SH-SY5Y (cell line): ENCODE measurements at regions not wholly inside any gene's neighbourhood (a gene's known extent, or its start where the extent isn't known, plus 50 kb on each side); places are given as distances from the start of the nearest gene placed in this dataset.
A peak's percentile ranks its signal among the peaks of the same experiment; 100 is the strongest.

Source experiments
- GATA2 ChIP-seq: IDR thresholded peaks from 2 replicates; pipeline ENCODE4 v1.6.1; 2011; ENCODE audit warnings: mild to moderate bottlenecking, low read depth, low read length
- GATA3 ChIP-seq: IDR thresholded peaks from 2 replicates; pipeline ENCODE4 v1.6.1; 2011; ENCODE audit warnings: low read depth, mild to moderate bottlenecking, low read length, moderate library complexity

DNA sequence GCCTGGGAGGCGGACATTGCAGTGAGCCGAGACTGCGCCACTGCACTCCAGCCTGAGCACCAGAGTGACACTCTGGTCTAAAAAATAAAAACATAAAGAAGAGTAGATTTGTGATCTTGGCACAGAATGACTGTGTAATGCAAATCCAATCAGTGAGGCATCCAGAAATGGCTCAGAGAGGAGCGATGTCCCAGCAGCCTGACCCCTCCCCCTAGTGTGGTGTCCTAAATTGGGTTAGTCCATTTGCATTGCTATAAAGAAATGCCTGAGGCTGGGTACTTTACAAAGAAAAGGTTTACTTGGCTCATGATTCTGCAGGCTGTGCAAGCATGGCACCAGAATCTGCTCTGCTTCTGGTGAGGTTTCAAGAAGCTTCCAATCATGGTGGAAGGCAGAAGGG is 59.1 kb upstream of the ZNF30 start:
- TF ChIP-seq GATA3: no peak
- TF ChIP-seq GATA2: no peak

DNA sequence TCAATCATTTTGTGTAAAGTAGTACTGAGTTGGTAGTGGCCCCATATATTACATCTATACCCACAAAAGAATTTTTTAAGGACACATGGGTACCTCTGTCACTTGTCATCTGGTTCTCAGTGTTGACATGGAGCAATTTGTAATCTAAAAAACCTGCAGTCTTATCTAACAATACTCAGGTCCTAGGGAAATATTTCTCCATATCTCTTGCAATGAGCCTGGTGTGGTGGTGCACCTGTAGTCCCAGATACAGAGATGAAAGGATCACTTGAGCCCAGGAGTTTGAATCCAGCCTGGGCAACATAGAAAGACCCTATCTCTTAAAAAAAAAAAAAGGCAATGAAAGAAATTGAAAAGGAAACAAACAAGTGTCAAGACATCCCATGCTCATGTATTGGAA is 70.7 kb upstream of the ZNF30 start:
- TF ChIP-seq GATA2 (no peak), GATA3 (no peak)

DNA sequence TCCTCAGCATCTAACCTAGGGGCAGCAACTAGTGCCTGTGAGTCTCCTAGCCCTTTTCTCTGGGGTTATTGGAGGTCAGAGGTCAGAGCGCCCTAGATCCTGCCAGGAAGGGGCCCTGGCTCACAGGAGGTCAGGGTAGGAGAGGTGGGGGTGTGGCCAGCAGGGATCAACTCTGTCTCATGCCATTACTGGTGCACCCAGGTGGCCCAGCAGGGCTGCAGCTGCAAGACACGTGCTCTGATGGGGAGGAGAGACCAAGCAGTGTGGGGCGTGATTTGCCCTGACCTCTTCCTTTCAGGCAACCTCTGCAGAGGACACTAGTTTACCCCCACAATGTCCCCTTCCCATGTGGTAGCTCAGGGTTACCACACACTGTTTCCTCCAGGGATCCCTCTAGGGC is 73.3 kb upstream of the ZNF30 start:
- TF ChIP-seq GATA3: no peak
- no peak for TF ChIP-seq GATA2

DNA sequence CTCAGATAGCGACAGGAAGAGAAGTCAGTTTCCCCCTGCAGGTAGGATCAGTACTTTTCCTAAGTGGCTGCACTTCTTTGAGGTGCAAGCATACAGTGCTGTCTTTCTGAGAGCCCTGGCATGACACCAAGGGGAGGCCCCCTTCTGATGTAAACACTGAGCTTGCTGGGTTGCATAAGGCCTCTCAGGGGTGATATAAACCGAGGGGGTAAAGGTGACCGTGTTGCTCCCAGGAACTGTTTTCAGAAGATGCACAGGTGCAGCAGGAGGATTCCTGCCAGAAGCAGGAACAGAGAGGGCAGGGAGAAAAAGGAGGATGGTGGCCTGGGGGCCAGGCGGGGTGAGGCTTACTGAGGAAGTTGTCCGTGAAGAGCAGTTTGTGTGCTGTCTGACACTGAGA is 74.0 kb upstream of the ZNF30 start:
- TF ChIP-seq GATA2 (no peak), GATA3 (no peak)

DNA sequence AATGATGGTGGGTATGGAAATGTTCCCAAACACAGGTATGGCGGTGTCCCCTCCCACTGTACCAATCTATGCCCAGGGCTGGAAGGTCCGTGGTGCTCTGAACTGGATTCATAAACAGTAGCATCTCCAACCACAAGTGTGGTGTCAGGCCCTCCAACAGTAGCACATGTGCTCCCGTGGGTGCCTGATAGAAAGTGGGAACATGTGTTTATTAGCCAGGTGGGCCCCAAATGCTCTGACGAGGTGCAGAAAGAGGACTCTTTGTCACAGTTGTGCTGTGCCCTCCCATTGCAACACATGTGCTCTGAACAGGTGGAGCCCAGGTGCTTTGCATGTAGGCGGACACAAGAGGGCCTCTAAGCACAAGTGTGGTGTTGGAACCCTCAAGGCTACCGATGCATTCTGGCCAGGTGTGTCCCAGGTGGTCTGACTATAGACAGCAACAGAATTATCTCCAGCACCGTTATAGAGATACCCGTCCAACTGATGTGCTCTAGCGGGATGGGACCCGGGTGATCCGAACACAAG is 75.4 kb upstream of the ZNF30 start:
- TF ChIP-seq GATA2 (no peak), GATA3 (no peak)

DNA sequence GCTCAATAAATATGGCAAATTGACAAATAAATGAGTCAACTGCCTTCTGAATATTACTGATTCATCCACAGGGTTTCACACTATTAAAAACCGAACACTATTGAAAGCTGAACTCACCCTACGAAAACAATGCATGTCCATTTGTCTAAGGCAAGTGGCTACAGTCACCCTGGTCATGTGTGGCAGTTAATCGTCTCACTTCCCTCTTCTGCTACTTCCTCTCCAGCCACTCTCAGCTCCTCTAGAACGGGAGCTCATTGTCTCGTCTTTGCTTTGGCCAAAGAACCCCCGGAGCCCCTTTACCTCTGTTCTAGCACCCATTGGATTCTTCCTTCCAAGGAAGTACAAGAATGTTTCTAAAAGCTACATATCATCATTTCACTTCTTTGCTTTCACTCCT is 74.4 kb upstream of the ZNF599 start:
- TF ChIP-seq GATA3: no peak
- TF ChIP-seq GATA2: no peak

DNA sequence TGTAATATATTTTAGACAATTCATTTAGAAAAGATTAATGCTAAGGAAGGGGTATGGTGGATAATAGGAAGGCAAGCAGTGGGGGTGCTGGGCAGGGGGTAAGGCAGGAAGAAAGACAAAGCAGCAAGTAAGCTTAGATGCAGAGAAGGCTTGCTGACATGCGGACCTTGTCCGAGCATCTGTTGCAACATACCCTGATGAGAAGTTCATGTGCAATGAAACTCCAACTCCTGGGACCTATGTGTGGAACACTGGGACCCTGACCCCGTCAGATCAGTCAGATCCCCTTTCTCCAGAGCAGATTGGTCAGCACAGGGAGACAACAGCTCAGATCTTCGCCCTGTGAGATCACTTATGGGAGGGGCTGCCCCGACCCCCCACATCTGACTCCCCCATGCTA is 71.3 kb upstream of the ZNF599 start:
- TF ChIP-seq GATA3 (no peak), GATA2 (no peak)

DNA sequence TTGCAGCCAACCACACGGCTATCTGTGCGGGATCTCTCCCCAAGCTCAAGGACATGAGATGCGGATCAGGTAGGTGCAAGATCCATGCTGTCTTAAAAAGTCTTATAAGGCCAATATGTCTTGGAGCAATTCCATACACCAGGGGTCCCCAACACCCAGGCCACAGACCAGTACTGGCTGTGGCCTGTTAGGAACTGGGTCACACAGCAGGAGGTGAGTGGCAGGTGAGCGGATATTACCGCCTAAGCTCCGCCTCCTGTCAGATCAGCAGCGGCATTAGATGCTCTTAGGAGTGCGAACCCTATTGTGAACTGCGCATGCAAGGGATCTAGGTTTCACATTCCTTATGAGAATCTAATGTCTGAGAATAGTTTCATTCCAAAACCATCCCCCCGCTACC is 68.8 kb upstream of the ZNF599 start:
- TF ChIP-seq GATA2 (no peak), GATA3 (no peak)

DNA sequence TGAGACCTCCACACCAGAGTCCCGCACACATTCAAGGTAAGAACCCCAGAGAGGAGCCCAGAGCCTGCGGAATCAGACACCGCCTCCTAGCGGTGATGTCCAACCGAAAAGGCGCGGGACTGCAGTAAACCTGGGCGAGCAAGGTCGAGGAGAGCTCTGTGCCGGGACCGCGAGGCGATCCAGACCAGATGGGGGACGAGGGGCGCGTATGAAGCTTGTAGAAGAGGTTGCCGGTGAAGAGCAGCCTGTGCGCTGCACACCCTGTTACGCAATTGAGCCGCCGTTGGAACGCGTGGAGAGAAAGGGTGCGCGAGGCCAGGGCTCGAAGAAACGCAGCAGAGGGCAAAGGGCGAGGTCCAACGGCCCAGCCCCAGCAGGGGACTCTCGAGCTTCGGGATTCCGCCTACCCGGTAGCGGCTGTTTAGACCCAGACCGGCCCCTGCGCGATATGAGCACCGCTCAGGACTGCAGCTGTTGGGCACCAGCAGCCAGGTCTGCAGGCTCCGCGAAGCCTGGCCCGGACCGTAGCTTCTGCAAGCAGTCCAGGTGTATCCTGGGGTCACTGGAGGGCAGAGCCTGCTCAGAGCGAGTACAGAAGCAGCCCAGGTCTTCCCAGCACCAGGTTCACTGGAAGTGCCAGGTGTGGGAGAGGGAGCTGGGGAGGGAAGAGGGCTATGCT is 65.9 kb upstream of the ZNF599 start:
- TF ChIP-seq GATA3: no peak
- TF ChIP-seq GATA2: no peak

DNA sequence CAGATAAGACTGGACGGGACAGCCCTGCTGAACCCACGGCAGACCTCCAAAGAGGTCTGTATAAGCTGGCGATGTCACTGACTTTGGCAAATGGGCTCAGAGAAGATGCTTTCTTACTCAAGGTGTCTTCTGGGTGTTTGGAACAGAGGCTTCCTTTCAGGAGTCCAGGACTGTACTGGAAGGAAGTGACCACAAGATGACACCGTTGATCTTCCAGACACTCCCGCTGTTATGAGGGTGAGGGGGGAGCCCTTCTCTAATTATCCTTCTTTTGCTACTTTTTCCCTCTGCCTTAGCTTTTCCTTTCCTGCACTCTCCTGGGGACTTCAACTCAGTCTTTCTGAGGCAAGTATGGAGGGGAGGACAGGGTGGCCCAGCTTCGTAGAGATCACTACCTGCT is 65.2 kb upstream of the ZNF599 start:
- TF ChIP-seq GATA2 (no peak), GATA3 (no peak)

DNA sequence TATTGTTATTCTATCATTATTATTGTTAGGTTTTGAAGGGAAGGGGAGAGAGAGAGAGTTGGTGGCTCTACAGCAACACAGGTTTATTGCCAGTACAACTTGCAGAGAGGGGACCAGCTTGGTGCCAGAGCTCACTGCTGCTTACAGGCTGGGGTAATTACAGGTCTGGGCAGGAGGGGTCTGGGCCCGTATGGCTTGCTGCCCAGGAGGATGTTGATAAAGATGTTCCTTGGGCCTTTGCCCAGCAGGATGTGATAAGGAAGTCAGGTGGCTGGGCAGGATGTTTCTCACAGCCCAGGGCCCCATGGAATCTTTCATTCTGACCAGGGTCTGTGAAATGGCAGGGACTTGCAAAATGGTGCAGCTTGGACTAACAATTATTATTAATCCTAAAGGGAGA is 64.2 kb upstream of the ZNF599 start:
- TF ChIP-seq GATA2 (peak; percentile 85), GATA3 (no peak)

DNA sequence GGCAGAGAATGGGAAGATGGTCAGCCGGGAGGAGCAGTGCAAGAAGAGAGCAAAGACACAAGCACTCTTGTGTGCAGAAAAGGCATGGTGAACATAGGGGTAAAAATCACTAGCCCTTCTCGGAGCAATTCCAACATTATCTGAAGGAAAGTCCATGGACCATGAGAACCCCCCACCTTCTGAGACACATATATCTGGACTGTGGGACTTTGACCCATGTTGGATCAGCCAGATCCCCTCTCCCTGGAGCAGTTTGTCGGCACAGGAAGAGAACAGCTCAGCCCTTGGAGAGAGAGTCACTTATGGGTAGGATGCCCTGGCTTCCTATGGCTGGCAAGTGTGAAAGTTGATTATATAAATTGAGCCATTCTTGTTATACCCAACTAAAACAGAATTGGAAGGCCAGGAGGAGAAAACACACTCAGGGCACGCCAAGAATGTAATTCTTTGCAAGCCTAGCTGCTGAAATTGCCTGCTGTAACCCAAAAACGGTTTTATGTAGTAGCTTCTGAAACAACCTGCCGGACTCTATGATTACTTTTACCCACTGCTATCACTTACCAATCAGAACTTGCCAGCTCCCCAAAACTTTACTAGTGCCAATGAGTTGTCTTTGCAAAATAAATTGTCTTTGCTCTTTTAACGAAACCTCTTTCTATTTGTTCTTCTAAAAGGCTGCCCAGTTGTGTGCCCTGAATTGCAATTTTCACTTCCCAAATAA is 62.8 kb upstream of the ZNF599 start:
- TF ChIP-seq GATA2: no peak
- TF ChIP-seq GATA3: no peak

DNA sequence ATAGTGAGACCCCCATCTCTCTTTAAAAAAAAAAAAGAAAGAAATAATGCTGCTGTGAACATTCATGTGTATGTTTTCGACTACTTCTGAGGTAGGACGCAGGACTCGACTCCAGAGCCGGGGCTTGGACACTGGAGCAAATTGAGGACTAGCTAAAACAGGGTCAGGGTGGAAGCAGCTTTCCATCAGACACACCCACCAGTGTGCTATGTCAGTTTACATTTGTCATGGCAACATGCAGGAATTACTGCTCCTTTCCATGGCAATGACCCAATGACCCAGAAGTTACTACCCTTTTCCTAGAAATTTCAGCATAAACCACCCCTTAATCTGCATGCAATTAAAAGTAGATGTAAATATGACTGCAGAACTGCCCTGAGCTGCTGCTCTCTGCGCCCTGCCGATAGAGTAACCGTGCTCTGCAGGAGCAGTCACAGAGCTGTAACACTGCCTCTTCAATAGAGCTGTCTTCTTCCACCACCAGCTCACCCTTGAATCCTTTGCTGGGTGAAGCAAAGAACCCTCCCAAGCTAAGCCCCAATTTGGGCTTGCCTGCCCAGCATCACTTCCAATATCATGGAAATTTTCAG is 61.6 kb upstream of the ZNF599 start:
- TF ChIP-seq GATA2 (no peak), GATA3 (no peak)

DNA sequence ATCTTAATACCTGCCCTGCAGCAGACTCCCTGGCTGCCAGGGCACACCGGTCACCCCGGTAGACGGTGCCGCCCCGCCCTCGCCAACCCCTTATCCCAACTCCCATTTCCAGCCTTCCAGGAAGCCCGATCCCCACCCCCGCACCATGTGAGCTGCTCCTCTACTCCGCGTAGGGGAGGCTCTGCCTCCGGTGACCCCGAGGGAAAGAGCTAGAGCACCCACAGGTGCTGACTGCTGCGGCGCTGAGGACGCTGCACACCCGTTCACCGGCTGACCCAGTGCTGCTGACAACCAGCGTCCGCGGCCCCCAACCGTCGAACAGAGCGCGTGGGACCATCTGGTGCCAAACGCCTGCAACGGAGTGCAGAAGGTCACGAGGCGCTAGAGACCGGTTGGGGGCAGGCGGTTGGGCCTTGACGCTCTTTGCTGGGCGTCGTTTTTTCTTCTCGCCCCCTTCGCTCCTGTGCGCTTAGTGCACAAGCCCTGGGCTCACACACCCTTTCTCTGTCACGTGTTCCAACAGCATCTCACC is 59.6 kb upstream of the ZNF599 start:
- TF ChIP-seq GATA3 (no peak), GATA2 (no peak)

DNA sequence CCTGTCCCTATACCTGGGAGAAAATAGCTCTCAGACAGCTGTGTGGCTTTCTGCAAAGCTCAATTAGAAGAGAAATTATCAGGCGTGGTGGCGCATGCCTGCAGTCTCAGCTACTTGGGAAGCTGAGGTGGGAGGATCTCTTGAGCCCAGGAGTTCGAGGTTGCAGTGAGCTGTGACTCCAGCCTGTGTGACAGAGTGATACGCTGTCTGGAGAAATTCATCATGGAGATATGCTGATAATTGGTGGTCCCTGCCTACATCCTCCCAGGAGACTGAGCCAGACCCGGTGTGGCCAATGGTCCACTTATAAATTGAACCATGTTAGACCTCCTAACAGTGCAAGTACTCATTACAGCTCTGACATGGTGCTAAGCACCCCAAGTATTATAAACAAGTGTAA is 58.7 kb upstream of the ZNF599 start:
- no peak for TF ChIP-seq GATA3
- TF ChIP-seq GATA2: no peak

DNA sequence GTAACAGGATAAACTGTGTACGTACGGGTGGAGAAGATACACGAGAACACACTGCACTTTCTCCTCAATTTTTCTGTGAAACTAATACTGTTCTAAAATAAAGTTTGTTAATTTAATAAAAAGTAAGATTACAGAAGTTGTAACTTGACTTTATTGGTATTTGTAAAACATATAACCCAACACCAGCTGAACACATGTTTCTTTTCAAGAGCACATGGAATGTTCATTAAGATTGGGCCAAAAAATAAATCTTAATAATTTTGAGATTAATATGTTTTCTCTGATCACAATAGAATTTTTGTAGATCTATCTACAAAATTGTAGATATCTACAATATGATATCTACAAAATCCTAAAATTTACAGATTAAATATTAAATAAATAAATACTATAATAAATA is 55.1 kb upstream of the ZNF599 start:
- no peak for TF ChIP-seq GATA3
